BJ (cell line): ENCODE measurements at regions not wholly inside any gene's neighbourhood (a gene's known extent, or its start where the extent isn't known, plus 50 kb on each side); places are given as distances from the start of the nearest gene placed in this dataset.

ENCODE experiments used
- CTCF ChIA-PET: fragments of 350-600 bp; formaldehyde crosslinking; extraction: SDS; loops from one replicate; lab custom pipeline; 2021; ENCODE audit warnings: antibody characterized with exemption, inconsistent platforms; lab: Yijun Ruan, JAX
- POLR2A ChIA-PET: fragments of 300-600 bp; sonication (Branson Sonifier 250); formaldehyde crosslinking; extraction: SDS; loops from one replicate; lab custom pipeline; 2021; ENCODE audit warnings: antibody characterized with exemption; lab: Charles Lee
- DNase-seq: peaks from one replicate; pipeline ENCODE4 v3.0.0-alpha.2; 2011; ENCODE audit warnings: low read depth
- H3K27me3 ChIP-seq: 2 replicates; pipeline ENCODE4 v1.6.0; 2011; ENCODE audit warnings: low read length; ENCODE audit not compliant: control insufficient read depth, insufficient read depth
- H3K36me3 ChIP-seq: 2 replicates; pipeline ENCODE4 v1.5.1; 2011; ENCODE audit warnings: low read length; ENCODE audit not compliant: control insufficient read depth, insufficient read depth
- H3K4me3 ChIP-seq: 2 replicates; pipeline ENCODE4 v1.5.1; 2011; ENCODE audit warnings: low read depth, mild to moderate bottlenecking, control low read depth, low read length
- TF ChIP-seq, protein P1 (sequence below): IDR thresholded peaks from 2 replicates; pipeline ENCODE4 v1.5.1; 2011; ENCODE audit warnings: low read depth, mild to moderate bottlenecking, control low read depth, inconsistent platforms, low read length, moderate library complexity; ENCODE audit not compliant: insufficient read depth

GRCh38 chr15:31469786-31470525 is 143.3 kb downstream of the KLF13 start:
- Histone ChIP-seq H3K27me3 (peaks cover 4% of the 10 kb centered on the region; the same call in 1 of the 2 replicates), H3K4me3 (no peak overlapping the region), H3K36me3 (no peaks in the 10 kb centered on the region)
- ChIA-PET CTCF (interaction anchor here (0.6 to 3.1 kb wide), 4 partner anchors 18 to 479 kb away, joined by 3 to 11 read pairs (median 4); no protein-coding TSS in a partner anchor), POLR2A (no interaction called here)
- no peak for DNase-seq
- TF ChIP-seq, protein P1, sequence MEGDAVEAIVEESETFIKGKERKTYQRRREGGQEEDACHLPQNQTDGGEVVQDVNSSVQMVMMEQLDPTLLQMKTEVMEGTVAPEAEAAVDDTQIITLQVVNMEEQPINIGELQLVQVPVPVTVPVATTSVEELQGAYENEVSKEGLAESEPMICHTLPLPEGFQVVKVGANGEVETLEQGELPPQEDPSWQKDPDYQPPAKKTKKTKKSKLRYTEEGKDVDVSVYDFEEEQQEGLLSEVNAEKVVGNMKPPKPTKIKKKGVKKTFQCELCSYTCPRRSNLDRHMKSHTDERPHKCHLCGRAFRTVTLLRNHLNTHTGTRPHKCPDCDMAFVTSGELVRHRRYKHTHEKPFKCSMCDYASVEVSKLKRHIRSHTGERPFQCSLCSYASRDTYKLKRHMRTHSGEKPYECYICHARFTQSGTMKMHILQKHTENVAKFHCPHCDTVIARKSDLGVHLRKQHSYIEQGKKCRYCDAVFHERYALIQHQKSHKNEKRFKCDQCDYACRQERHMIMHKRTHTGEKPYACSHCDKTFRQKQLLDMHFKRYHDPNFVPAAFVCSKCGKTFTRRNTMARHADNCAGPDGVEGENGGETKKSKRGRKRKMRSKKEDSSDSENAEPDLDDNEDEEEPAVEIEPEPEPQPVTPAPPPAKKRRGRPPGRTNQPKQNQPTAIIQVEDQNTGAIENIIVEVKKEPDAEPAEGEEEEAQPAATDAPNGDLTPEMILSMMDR, result no peak

DNA sequence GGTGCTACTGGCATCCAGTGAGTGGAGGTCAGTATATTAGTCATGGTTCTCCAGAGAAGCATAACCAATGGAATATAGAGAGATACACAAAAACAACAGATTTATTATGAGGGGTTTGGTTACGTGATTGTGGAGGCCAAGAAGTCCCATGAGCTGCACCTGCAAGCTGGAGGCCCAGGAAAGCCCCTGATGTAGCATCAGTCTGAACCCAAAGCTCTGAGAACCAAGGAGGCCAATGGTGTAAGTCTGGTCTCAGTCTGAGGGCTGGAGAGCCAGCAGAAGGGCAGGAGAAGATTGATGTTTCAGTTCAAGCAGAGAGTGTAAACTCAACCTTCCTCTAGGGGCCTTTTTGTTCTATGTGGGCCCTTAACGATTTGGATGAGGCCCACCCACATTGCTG is 144.1 kb downstream of the KLF13 start:
- TF ChIP-seq, protein P1, result no peak
- ChIA-PET CTCF (interaction anchor here (1.9 to 3.1 kb wide), 2 partner anchors 13 to 18 kb away, joined by 6 to 11 read pairs; no protein-coding TSS in a partner anchor), POLR2A (no interaction called here)
- H3K36me3 ChIP-seq, result no peaks in the 10 kb centered on the region
- H3K27me3 ChIP-seq, result no peaks in the 10 kb centered on the region; the same call in 1 of the 2 replicates
- no peak overlapping the region for H3K4me3 ChIP-seq
- DNase-seq, result no peak

DNA sequence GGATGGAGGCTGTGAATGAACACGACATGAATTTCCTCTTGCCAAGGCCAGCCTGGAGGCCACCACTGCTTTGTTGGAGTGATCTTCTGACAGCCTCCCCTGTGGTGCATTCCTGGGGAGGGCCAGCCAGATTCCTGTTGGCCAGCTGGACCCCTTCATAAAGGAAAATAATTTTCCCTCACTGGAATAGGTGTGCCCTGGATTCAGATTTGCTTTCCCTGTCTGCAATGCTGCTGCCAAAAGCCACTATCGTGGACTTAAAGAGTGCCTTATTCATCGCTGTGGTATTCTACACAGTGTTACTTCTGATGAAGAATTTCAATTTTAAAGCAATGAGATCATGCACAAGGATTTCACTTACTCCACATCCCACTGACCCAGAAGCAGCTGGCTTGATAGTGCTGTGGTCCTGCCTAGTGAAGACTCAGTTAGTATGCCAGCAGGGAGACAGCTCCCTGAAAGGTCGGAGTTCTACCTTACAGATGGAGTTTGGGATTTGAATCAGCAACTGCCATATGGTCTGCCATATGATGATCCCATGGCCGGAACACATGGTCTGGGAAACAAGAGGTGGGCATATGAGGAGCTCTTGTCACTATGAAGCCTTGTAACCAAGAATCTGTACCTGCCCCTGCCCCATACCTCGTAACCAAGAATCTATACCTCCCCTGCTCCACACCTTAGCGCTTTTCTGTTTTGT is 145.2 kb downstream of the KLF13 start:
- no peak overlapping the region for H3K4me3 ChIP-seq
- ChIA-PET POLR2A (interaction anchor here (0.6 to 0.9 kb wide), 2 partner anchors 17 to 72 kb away, joined by 4 to 18 read pairs; no protein-coding TSS in a partner anchor), CTCF (interaction anchor here (0.6 to 2.4 kb wide), 8 partner anchors 9 to 36 kb away, joined by 3 to 12 read pairs (median 8); no protein-coding TSS in a partner anchor)
- TF ChIP-seq, protein P1, result no peak
- no peaks in the 10 kb centered on the region for H3K36me3 ChIP-seq
- H3K27me3 ChIP-seq, result no peaks in the 10 kb centered on the region; the same call in 1 of the 2 replicates
- peak; percentile 83 for DNase-seq

- no peaks in the 10 kb centered on the region for H3K27me3 ChIP-seq
- H3K4me3 ChIP-seq, result no peak overlapping the region
- no peak for DNase-seq
- ChIA-PET POLR2A (no interaction called here), CTCF (interaction anchor here (0.6 to 2.4 kb wide), 12 partner anchors 9 to 812 kb away, joined by 3 to 12 read pairs (median 6); no protein-coding TSS in a partner anchor)
- TF ChIP-seq, protein P1, result no peak
- H3K36me3 ChIP-seq, result no peaks in the 10 kb centered on the region
Measured at GRCh38 chr15:31472636-31473384, 146.2 kb downstream of the KLF13 start.
